Activated T-cell treated with anti-CD3 and anti-CD28 coated beads for 48 hours (primary cell): ENCODE measurements at regions not wholly inside any gene's neighbourhood (a gene's known extent, or its start where the extent isn't known, plus 50 kb on each side); places are given as distances from the start of the nearest gene placed in this dataset.
"Not testable (repeated sequence)": the region's sequence is repeated elsewhere in the genome, so short reads cannot be mapped to it uniquely, and the experiment has no call there.

ENCODE experiments used
- DNase-seq: peaks from one replicate; pipeline ENCODE4 v3.0.0-alpha.2; 2020; ENCODE audit warnings: low read depth

DNA sequence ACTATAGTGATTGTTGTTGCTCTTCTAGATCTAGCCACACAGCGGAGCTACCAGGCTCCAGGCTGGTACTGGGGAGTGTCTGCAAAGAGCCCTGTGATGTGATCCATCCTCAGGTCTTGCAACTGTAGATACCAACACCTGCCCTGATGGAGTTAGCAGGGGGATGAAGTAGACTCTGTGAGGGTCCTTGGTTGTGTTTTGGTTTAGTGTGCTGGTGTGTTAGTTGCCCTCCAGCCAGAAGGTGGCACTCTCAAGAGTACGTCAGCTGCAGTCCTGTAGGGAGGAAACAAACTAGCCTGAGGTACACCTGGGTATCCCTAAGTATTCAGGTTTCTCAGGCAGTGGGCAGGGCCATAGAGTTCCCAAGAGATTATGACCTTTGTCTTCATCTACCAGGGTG is 81.2 kb upstream of the TMPRSS2 start:
- no peak for DNase-seq

DNA sequence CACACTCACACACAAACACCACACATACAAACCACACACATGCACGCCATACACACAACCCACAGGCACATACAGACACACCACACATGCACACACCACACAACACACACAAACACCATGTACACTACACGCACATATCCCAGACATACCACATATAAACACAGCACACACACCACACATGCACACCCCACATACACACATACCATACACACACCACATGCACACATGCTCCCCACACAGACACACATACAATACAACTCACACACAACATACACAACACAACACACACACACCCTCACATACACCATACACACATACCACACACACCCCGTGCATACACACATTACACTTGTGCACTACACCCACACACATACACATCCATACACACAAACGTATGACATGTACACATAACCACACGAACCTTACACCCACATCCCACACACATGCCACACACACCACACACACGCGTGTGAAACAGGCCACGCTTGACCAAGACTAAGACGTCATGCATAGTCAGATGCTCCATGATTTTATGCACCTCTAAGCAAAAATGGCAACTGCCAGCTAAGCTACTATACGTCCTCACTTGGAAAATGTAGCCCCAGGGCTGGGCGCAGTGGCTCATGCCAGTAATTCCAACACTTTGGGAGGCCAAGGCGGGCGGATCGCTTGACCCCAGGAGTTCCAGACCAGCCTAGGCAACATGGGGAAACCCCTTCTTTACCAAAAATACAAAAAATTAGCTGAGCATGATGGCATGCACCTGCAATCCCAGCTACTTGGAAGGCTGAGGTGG is 77.4 kb upstream of the TMPRSS2 start:
- DNase-seq, result no peak

DNA sequence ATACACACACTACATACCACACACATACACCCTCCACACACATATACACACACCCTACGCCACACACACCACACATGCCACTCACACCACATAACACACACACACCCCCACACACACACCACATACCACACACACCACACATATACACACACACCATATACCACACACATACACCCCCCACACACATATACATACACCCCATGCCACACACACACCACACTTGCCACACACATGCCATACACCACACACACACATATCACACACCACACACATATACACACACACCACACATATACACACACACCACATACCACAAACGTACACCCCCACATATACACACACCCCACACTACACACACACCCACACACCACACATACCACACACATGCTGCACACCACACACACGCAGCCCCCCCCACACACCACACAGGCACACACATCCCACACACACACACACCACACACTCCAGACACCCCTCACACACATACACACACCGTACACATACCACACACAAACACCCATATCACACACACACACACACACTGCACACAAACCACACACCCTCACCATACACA is 76.7 kb upstream of the TMPRSS2 start:
- no peak for DNase-seq

DNA sequence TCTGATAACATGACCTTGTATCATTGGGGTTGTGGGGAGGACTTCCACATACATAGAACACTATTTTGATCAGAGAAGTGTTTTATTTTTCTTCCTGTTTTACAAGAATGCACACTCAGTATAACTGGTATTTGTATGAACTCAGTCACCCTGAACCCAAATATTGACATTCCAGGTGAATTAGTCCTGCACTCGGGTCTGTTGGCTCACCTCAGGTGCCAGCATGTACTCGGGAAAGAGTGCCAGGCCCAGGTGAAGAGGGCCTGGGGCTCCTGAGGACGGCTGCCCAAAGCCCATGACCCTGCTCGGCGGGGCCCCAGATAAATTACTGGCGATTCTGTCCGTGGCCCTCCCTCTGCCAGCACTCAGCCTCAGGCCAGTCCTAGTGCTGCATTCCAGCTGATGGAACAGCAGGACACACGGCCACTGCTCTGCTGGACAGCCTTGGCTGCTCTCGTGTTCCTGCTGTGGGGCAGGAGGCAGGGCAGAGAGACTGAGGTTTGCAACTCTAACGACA is 75.4 kb upstream of the TMPRSS2 start:
- no peak for DNase-seq

DNA sequence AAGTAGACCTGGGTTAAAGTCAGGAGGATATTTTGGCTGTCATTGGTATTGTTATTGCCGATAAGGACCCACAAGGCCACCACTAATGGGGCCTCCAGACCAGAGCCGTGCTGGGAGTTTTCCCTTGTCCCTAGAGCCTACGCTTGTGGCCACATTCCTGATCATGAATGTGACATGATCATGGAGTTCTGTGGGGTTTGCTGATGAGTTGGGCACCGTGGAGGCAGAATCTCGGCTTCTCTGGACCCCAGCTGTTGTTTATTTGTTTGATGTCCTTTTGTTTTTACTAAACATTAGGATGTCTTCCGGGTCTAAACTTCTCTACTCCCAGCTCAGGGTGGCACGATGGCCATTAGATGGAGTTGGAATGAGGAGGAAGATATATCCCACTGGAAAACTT is 74.9 kb upstream of the TMPRSS2 start:
- no peak for DNase-seq

DNA sequence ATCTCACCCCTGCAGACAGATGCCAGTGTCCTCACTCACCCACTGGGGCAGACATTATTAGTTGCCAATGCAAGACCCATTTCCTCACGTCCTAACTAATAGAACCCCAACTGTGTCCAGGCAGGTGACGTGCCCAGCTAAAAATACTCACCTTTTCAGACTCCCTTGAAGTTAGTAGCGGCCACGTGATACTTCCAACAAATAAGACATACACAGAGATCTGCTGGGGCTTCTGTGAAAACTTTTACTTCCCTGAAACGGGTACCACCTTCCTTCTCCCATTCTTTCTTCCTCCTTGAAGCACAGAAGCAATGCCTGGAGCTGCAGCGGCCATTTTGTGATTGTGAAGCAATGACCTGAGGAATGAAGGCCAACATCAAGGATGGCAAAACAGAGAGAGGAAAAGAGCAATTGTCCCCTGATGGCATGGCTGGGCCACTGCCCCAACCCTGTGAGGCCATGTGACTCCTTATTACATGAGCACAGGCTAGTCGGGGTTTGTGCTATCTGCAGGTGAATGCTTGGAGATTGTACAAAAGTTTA is 74.4 kb upstream of the TMPRSS2 start:
- DNase-seq, result no peak

DNA sequence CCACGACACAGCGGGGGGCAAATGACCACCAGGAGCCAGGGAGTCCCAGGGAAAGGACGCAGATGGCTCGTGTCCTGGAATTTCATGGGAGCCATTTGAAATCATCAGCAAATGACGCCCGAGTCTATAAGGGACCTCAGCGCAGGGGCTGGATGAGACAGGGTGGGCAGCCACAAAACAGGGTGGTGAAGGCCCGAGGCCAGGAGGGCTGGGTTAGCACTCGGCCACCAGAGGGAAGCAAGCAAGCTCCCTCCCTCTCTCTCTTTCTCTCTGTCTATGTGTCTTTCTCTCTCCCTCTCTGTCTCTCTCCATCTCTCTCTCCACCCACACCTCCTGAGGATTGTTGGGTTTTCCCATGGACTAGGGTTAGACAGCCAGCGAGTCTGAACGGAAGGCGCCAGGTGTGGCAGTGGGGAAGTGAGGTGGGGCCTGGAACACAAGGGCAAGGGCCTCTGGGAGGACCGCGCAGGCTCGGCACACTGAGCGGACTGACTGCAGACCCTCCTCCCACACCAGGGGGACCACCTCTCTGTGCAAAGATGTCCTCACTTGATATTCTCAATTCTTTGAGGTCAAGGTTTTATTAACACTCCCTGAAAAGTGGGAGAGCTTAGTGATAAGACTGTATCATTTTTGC is 73.8 kb upstream of the TMPRSS2 start:
- no peak for DNase-seq

DNA sequence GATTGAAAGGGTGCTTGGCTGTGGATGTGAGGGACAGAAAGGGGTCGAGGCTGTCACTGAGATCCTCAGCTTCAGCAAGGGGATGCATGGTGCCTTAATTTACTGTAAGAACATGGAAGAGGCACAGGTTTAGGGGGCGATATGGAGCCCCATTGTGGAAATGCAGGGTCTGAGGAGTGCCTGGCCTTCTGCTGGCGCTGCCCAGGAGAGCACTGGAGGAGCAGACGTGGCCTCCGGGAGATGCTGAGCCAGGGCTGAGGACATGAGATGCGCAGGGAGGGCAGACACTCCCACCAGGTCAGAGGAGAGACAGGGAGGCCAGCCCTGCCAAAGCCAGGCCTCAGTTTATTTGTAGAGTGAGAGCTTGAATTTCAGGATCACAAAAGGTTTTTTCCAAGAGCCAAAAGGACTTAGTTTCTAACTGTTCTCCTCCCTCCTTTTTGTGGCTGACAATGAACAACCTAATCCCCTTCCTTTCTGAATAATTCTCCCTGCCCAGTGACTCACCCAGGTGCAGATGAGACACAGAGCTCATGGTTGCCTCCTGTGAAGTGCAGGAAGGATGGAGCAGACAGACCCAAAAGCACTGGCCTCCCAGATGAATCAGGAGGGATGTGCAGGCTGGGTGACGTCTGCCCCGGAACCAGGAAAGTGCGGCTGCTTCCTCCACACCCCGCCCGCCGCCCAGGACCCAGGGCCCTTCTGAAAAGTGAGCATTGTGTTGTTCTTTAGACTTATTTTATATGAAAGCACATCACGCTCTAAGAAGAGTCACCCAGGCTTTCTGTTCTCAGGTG is 73.0 kb upstream of the TMPRSS2 start:
- no peak for DNase-seq

DNA sequence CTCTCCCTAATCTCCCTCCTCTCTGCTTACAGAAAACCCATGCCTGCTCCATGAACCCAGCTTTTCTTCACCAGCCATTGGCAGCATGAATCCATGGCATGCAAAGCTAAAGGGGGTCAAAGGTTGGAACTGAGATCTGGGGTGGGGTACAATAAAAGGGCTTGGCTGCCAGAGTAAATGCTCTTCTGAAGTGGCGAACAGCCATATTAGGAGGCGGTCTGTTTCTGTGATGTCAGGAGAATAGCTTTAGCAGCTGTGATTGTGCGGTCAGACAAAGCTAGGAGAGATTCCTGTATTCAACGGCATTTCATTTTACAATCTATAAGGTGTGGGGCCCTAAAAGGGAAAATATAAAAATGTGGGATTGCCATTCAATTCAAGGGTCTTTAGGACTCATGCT is 71.7 kb upstream of the TMPRSS2 start:
- no peak for DNase-seq

DNA sequence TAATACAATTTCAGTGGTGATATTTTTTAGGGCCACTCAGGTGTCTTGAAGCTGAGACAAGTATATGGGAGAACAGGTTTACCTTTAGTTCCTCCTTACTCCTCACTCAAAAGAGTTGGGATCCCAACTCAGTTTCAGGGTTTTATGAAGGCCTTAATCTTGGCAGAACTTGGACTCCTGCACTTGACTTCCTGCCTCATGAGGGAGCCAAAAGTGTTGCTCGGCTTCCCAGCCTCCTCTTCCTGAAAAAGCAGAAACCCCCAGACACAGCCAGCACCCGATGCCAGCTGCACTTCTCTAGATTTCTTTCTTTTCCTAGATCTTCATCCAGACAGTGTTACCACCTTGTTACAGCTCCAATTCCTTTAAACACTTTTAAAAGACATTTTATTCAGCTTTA is 70.8 kb upstream of the TMPRSS2 start:
- no peak for DNase-seq

DNA sequence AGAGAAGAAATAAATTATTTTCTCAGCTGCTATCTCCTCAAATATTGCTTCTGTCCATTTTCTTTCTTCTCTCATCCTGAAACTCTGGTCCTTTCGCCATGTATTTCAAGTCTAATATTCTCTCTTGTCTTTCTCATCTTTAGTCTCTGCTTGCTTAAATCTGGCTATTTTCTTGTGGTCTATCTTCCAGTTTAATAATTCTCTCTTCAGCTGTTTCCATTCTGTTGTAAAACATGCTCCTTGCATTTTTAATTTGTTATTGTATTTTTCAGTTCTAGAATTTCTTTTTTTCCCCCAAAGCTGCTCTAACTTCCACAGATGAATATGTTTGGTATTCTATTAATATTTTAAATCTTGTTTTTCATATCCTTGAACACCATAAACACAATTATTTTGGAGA is 70.1 kb upstream of the TMPRSS2 start:
- no peak for DNase-seq

DNA sequence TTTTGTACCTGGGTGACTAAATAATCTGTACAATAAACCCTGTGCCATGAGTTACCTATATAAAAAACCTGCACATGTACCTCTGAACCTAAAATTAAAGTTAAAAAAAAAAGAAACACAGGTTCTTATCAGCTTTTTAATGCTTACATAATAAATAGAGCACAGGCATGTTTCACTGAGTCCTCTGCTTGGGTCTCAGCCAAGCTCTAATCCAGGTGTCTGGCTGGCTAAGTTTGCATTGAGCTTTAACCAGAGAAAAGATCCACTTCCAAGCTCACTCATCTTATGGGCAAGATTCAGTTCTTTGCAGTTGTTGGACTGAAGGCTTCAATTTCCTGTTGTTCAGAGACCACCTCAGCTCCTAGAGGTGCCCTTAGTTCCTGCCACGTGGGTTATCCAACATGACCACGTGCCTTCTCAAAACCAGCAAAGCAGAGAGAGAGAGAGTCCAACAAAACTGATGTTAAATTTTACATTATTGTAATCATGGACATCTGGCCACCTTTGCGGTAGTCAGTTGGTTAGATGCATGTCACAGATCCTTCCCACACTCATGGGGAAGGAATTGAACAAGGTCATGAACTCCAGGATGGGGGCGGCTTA is 68.2 kb upstream of the TMPRSS2 start:
- no peak for DNase-seq

DNA sequence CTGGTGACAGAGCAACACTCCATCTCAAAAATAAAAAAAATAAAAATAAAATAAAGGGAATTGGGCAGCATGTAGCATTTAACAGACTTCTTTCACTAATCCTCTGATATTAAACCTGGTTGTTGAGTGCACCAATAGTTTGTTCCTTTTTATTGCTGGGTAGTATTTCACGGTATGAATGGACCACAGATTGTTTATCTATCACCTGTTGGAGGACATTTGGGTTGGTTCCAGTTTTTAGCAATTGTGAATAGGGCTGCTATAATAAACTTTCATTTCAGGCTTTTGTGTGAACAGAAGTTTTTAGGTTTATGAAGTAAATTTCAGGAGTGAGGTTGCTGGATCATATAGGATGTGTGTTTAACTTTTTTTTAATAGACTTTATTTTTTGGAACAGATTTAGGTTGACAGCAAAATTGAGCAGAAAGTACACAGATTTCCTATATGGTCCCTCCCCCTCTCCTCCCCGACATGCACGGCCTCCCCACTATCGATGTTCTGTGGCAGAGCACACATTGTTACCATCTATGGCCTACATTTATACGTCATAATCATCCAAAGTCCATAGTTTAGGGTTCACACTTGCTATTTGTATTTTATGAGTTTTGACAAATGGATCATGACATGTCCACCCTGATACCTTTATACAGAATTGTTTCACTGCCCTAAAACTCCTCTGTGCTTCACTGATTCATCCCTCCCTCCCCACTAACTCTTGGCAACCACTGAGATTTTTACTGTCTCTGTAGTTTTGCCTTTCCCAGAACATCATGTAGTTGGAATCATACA is 66.1 kb upstream of the TMPRSS2 start:
- no peak for DNase-seq

DNA sequence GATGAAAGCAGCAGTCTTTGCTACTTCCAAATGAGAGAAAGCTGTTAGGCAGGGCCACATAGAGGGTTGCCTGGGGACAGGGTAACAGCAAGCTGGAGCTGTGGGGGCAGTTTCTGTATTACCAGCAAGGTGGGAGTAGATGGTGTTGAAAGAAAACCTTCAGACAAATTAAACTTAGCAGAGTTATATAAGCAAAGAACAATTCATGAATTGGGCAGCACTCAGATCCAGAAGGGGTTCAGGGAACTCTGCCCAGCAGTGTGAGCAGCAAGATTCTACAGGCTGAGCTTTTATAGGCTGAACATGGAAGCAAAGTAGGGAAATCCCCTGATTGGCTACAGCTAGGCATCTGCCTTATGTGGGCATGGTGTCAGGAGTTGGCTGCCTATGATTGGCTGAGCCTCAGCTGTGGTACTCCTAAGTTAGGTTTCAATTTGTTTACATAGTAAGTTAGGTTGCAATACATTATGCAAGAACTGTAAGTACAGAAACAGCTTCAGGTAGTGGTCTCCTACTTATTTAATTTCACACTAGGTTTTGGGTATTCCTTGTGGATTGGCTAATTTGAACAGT is 64.1 kb upstream of the TMPRSS2 start:
- DNase-seq, result no peak

DNA sequence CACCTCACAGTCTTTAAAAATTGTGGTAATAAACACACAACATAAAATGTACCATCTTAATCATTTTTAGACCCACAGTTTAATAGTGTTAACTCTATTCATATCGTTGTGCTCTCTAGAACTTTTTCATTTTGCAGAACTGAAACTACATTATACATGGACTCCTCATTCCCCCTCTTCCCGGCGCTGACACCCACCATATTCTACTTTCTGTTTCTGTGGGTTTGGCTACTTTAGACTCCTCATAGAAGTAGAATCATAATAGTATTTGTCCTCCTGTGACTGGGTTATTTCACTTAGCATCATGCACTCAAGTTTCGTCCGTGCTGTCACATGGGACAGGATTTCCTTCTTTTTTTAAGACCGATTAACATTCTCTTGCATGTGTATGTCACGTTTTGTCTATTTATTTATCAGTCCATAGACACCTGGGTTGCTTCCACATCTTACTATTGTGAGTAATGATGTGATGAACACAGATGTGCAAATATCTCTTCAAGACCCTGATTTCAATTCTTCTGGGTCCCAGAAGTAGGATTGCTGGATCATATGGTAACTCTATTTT is 62.9 kb upstream of the TMPRSS2 start:
- no peak for DNase-seq

DNA sequence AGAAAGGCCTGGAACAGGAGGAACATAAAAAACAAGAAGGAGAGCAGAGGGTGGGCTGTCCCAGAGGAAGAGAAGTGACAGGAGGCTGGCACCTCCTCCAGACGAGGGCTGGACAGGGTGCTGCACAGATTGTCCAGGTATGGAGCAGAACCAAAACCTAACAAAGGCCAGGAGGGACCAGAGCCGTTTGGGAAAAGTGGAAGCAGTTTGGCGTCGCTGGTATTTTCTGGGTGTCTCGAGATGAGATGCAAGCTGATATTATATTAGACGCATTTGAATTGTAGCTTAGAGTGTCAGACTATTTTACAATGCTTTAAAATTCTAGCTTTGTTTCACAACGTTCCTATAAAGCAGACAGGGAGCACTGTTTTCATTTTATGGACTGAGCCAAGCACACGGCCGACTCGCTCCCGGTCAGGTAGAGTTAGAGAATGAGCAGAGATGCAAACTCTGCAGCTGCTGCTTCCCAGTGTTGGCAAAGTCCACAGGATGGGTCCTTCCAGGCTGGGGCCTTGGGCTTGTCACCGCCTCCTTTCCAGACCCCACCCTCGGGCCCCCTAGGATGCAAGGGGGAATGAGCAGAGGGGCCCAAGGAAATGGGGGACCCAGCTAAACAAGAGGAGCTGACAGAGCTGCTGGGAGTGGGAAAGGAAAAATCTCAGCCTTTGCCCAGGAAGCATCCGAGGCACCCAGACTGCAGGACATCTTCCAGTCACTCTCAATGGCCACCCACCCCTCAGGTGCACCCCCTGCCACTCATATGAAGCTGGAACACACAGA is 60.8 kb upstream of the TMPRSS2 start:
- DNase-seq, result no peak

DNA sequence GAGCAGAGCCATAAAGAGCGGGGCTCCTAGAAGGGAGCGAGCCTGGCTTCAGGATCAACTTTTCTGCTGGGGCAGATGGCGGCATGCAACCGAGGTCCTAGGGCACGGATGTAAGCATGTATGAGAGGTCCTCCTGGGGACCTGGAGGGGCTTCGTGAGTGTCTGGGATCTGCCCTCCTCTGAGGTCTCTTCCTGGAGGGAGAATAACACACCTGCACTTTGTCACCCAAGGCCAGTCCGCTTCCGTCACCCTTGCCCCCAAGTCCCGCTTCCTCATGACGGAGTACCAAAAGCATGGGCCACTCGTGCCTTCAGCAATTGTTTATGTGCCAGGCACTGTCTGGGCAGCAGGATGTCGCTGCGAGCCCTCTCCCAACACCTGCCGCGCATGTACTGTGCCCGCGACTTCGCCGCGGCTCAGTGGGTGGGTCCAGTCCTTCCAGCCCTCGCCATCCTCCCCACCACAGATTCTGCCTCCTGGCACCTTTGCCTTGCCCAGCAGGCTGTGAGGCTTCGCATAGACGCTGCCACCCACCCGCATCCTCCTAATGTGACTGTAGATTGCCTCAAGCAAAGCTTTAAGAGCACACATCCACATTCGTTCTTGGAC is 60.0 kb upstream of the TMPRSS2 start:
- no peak for DNase-seq

DNA sequence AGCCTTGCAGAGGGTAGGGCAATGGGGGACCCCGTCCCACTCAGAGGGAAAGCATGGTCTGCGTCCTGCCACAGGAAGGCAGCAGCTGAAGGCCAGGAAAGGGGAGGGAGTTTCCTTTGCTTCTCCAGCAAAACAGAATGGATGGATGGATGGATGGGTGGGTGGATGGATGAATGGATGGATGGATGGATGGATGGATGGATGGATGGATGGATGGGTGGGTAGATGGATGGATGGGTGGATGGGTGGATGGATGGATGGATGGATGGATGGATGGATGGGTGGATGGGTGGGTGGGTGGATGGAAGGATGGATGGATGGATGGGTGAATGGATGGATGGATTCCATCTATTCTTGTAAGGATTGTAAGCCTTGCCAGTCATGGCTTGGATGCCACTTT is 59.3 kb upstream of the TMPRSS2 start:
- not testable (repeated sequence) for DNase-seq

DNA sequence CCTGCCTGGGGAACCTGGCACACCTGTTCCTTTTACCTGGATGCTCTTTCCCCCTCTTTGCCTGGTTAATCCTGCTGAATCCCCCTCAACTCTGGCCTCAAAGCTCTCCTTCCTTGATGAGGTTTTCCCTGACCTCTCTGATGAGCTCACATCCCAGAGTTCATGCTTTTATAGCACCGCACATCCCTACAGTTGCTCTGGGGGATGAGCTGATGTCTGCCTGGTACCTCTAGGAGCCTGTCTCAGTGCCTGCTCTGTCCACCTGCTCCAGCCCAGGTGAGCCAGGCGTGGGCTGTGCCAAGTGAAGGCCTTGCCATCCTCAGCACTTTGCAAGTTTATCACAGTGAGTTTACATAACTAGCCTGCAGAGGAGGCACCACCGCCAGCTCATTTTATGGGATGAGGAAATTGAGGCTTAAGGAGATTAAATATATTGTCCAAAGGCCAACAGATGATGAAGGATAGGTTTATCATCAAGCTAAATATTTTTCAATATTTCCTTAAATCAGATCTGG is 58.6 kb upstream of the TMPRSS2 start:
- no peak for DNase-seq
